Ovary (tissue), 3 donors: ENCODE measurements at regions not wholly inside any gene's neighbourhood (a gene's known extent, or its start where the extent isn't known, plus 50 kb on each side); places are given as distances from the start of the nearest gene placed in this dataset.

Experiments used
- CTCF ChIP-seq, 3 donors: fragments of 450-650 bp in 2 of 3; fragments of 200-600 bp in 1 of 3; IDR thresholded peaks; one replicate each; pipeline versions ENCODE4 v1.5.1 to v1.8.0; 2016 to 2022; ENCODE audit warnings: antibody characterized with exemption in 3 of 3, mild to moderate bottlenecking in 1 of 3
- EP300 ChIP-seq: sonication (generic); formaldehyde crosslinking; IDR thresholded peaks from one replicate; pipeline ENCODE4 v1.6.1; 2017; ENCODE audit warnings: antibody characterized with exemption
- POLR2A ChIP-seq: fragments of 450-650 bp; IDR thresholded peaks from one replicate; pipeline ENCODE4 v1.6.1; 2017; ENCODE audit warnings: antibody characterized with exemption, mild to moderate bottlenecking, moderate library complexity
- donor health status: DM: no; HTN: no; CAD: no.

GRCh38 chr2:67669168-67669567 is 272.0 kb downstream of the ETAA1 start:
- TF ChIP-seq POLR2A = no peak
- no peak for TF ChIP-seq CTCF (IDR thresholded peaks at IDR 0.05)
- TF ChIP-seq EP300 = no peak
